ENCODE measurements at regions not wholly inside any gene's neighbourhood (a gene's known extent, or its start where the extent isn't known, plus 50 kb on each side); places are given as distances from the start of the nearest gene placed in this dataset.

DNA sequence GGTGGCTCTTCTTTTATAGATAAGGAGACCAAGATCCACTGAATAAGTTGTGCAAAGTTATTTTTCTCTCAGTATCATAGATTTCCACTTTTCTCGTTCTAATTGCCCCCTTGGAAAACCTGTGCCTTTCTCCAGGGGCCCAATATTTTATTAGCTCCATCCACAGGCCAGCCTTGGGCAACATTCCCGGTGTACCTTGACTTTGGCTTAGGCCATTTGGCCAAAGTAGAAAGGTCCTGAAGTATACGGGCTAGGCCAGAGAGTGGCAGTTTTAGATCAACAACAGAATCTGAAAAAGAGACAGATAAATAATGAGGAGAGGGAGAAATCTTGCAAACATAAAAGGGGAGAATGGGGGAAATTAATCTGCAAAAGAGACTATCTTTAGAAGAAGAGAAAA, 91.7 kb upstream of the CHMP2B start:
- TF ChIP-seq, protein P1, sequence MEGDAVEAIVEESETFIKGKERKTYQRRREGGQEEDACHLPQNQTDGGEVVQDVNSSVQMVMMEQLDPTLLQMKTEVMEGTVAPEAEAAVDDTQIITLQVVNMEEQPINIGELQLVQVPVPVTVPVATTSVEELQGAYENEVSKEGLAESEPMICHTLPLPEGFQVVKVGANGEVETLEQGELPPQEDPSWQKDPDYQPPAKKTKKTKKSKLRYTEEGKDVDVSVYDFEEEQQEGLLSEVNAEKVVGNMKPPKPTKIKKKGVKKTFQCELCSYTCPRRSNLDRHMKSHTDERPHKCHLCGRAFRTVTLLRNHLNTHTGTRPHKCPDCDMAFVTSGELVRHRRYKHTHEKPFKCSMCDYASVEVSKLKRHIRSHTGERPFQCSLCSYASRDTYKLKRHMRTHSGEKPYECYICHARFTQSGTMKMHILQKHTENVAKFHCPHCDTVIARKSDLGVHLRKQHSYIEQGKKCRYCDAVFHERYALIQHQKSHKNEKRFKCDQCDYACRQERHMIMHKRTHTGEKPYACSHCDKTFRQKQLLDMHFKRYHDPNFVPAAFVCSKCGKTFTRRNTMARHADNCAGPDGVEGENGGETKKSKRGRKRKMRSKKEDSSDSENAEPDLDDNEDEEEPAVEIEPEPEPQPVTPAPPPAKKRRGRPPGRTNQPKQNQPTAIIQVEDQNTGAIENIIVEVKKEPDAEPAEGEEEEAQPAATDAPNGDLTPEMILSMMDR (IDR thresholded peaks at IDR 0.05), result no peak
- TF ChIP-seq POLR2A (IDR thresholded peaks at IDR 0.05), result no peak

Data from prostate gland (tissue), 2 donors.